Frontal cortex (tissue), 3 donors: ENCODE measurements at regions not wholly inside any gene's neighbourhood (a gene's known extent, or its start where the extent isn't known, plus 50 kb on each side); places are given as distances from the start of the nearest gene placed in this dataset.
A peak's percentile ranks its signal among the peaks of the same experiment; 100 is the strongest.
"Not testable (repeated sequence)": the region's sequence is repeated elsewhere in the genome, so short reads cannot be mapped to it uniquely, and the experiment has no call there.

ENCODE experiments used
- DNase-seq, 2 donors: peaks; one replicate each; pipeline ENCODE4 v3.0.0; 2012; ENCODE audit warnings: low spot score in 2 of 2
- FAIRE-seq: peaks from 2 replicates; lab custom pipeline; 2012; peaks lifted over from hg19 to GRCh38; lab: Jason Lieb, UNC
- donor health status: control.
- donor health status: control.
- donor health status: control.

GRCh38 chr9:40097992-40098391 is 742.5 kb downstream of the SPATA31A1 start:
- DNase-seq, FAIRE-seq: not testable (repeated sequence)

GRCh38 chr9:40106003-40106782 is 750.7 kb downstream of the SPATA31A1 start:
- not testable (repeated sequence) for FAIRE-seq, DNase-seq

GRCh38 chr9:40106783-40107248 is 751.3 kb downstream of the SPATA31A1 start:
- not testable (repeated sequence) for DNase-seq, FAIRE-seq

- DNase-seq, FAIRE-seq: not testable (repeated sequence)
Measured at GRCh38 chr9:40107251-40107650, 751.8 kb downstream of the SPATA31A1 start.

GRCh38 chr9:40108465-40108864 is 753.0 kb downstream of the SPATA31A1 start:
- FAIRE-seq, DNase-seq: not testable (repeated sequence)

GRCh38 chr9:40110751-40111150 is 755.3 kb downstream of the SPATA31A1 start:
- not testable (repeated sequence) for FAIRE-seq, DNase-seq

- DNase-seq, FAIRE-seq: not testable (repeated sequence)
Measured at GRCh38 chr9:40111571-40111970, 756.1 kb downstream of the SPATA31A1 start.

- not testable (repeated sequence) for FAIRE-seq, DNase-seq
Measured at GRCh38 chr9:40130598-40130997, 775.1 kb downstream of the SPATA31A1 start.

GRCh38 chr9:40169204-40169603 is 813.7 kb downstream of the SPATA31A1 start:
- DNase-seq, result not testable (repeated sequence)
- peak; percentile 56 for FAIRE-seq

- DNase-seq, FAIRE-seq: not testable (repeated sequence)
Measured at GRCh38 chr9:40173316-40173715, 817.8 kb downstream of the SPATA31A1 start.

GRCh38 chr9:40174035-40174434 is 818.6 kb downstream of the SPATA31A1 start:
- not testable (repeated sequence) for DNase-seq, FAIRE-seq

- not testable (repeated sequence) for FAIRE-seq, DNase-seq
Measured at GRCh38 chr9:40177403-40177802, 821.9 kb downstream of the SPATA31A1 start.

GRCh38 chr9:40191403-40191802 is 835.9 kb downstream of the SPATA31A1 start:
- not testable (repeated sequence) for FAIRE-seq, DNase-seq

- not testable (repeated sequence) for FAIRE-seq
Measured at GRCh38 chr9:40192162-40192561, 836.7 kb downstream of the SPATA31A1 start.

GRCh38 chr9:40196165-40196714 is 840.8 kb downstream of the SPATA31A1 start:
- DNase-seq, FAIRE-seq: not testable (repeated sequence)

More at GRCh38 chr9:40192162-40192561, 836.7 kb downstream of the SPATA31A1 start:
- not testable (repeated sequence) for DNase-seq

GRCh38 chr9:40196803-40197202 is 841.3 kb downstream of the SPATA31A1 start:
- not testable (repeated sequence) for FAIRE-seq, DNase-seq

GRCh38 chr9:40221596-40222233 is 866.2 kb downstream of the SPATA31A1 start:
- not testable (repeated sequence) for FAIRE-seq, DNase-seq

GRCh38 chr9:40222617-40223200 is 867.2 kb downstream of the SPATA31A1 start:
- not testable (repeated sequence) for DNase-seq

GRCh38 chr9:40223353-40223752 is 867.9 kb downstream of the SPATA31A1 start:
- not testable (repeated sequence) for FAIRE-seq, DNase-seq

More at GRCh38 chr9:40222617-40223200, 867.2 kb downstream of the SPATA31A1 start:
- FAIRE-seq, result not testable (repeated sequence)
